ENCODE measurements at regions not wholly inside any gene's neighbourhood (a gene's known extent, or its start where the extent isn't known, plus 50 kb on each side); places are given as distances from the start of the nearest gene placed in this dataset.

- no TSS peak for BruUV-seq (replicated peaks)
- H3K9me3 ChIP-seq (ENCODE audit: low read depth, low read length, poor library complexity, severe bottlenecking), result peaks cover 30% of the 10 kb centered on the region
- H3K4me1 ChIP-seq (ENCODE audit: insufficient read depth, low read length, poor library complexity, severe bottlenecking), result no peaks in the 10 kb centered on the region
- H3K4me3 ChIP-seq (ENCODE audit: low read depth, low read length, poor library complexity, severe bottlenecking), result no peak overlapping the region
- intact Hi-C loops (cut with micrococcal nuclease; ENCODE audit: unreplicated experiment), result no loop called here
- H3K36me3 ChIP-seq (ENCODE audit: insufficient read depth, low read length, poor library complexity, severe bottlenecking), result no peaks in the 10 kb centered on the region
- CTCF ChIA-PET, result no interaction called here
- DNase-seq (ENCODE audit: low spot score), result no peak
- POLR2A ChIA-PET (ENCODE audit: low non-redundant PET), result no interaction called here
- H3K27me3 ChIP-seq (replicated peaks; ENCODE audit: insufficient read depth, low read depth, low read length, poor library complexity), result no peaks in the 10 kb centered on the region
- H3K27ac ChIP-seq (ENCODE audit: low read depth, low read length, poor library complexity, severe bottlenecking), result no peak overlapping the region
- TF ChIP-seq, protein P1, sequence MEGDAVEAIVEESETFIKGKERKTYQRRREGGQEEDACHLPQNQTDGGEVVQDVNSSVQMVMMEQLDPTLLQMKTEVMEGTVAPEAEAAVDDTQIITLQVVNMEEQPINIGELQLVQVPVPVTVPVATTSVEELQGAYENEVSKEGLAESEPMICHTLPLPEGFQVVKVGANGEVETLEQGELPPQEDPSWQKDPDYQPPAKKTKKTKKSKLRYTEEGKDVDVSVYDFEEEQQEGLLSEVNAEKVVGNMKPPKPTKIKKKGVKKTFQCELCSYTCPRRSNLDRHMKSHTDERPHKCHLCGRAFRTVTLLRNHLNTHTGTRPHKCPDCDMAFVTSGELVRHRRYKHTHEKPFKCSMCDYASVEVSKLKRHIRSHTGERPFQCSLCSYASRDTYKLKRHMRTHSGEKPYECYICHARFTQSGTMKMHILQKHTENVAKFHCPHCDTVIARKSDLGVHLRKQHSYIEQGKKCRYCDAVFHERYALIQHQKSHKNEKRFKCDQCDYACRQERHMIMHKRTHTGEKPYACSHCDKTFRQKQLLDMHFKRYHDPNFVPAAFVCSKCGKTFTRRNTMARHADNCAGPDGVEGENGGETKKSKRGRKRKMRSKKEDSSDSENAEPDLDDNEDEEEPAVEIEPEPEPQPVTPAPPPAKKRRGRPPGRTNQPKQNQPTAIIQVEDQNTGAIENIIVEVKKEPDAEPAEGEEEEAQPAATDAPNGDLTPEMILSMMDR (conservative IDR thresholded peaks at IDR 0.05; ENCODE audit: low read depth, low read length), result no peak
- TF ChIP-seq EZH2 (IDR thresholded peaks at IDR 0.05; ENCODE audit: borderline replicate concordance, low read depth, low read length, poor library complexity, severe bottlenecking), result no peak
These were observed 566.6 kb upstream of the ZWINT start for GRCh38 chr10:56927701-56928100.

GRCh38 chr10:56920601-56921261, 559.7 kb upstream of the ZWINT start:
- no peak overlapping the region for H3K27ac ChIP-seq (ENCODE audit: low read depth, low read length, poor library complexity, severe bottlenecking)
- intact Hi-C loops (cut with micrococcal nuclease; ENCODE audit: unreplicated experiment), result no loop called here
- H3K4me3 ChIP-seq (ENCODE audit: low read depth, low read length, poor library complexity, severe bottlenecking), result no peak overlapping the region
- no peaks in the 10 kb centered on the region for H3K36me3 ChIP-seq (ENCODE audit: insufficient read depth, low read length, poor library complexity, severe bottlenecking)
- H3K27me3 ChIP-seq (replicated peaks; ENCODE audit: insufficient read depth, low read depth, low read length, poor library complexity), result no peaks in the 10 kb centered on the region
- H3K9me3 ChIP-seq (ENCODE audit: low read depth, low read length, poor library complexity, severe bottlenecking), result peaks cover 34% of the 10 kb centered on the region
- POLR2A ChIA-PET (ENCODE audit: low non-redundant PET), result no interaction called here
- TF ChIP-seq, protein P1 (conservative IDR thresholded peaks at IDR 0.05; ENCODE audit: low read depth, low read length), result no peak
- H3K4me1 ChIP-seq (ENCODE audit: insufficient read depth, low read length, poor library complexity, severe bottlenecking), result no peaks in the 10 kb centered on the region
- BruUV-seq (replicated peaks), result no TSS peak
- CTCF ChIA-PET, result no interaction called here
- no peak for DNase-seq (ENCODE audit: low spot score)

- ChIA-PET POLR2A (ENCODE audit: low non-redundant PET) (no interaction called here), CTCF (no interaction called here)
- DNase-seq (ENCODE audit: low spot score), result no peak
- Histone ChIP-seq H3K4me1 (ENCODE audit: insufficient read depth, low read length, poor library complexity, severe bottlenecking) (no peaks in the 10 kb centered on the region), H3K9me3 (ENCODE audit: low read depth, low read length, poor library complexity, severe bottlenecking) (peaks cover 10% of the 10 kb centered on the region), H3K27me3 (replicated peaks; ENCODE audit: insufficient read depth, low read depth, low read length, poor library complexity) (no peaks in the 10 kb centered on the region), H3K27ac (ENCODE audit: low read depth, low read length, poor library complexity, severe bottlenecking) (no peak overlapping the region), H3K4me3 (ENCODE audit: low read depth, low read length, poor library complexity, severe bottlenecking) (no peak overlapping the region), H3K36me3 (ENCODE audit: insufficient read depth, low read length, poor library complexity, severe bottlenecking) (no peaks in the 10 kb centered on the region)
- no TSS peak for BruUV-seq (replicated peaks)
- TF ChIP-seq, protein P1 (conservative IDR thresholded peaks at IDR 0.05; ENCODE audit: low read depth, low read length), result no peak
- no peak for TF ChIP-seq EZH2 (IDR thresholded peaks at IDR 0.05; ENCODE audit: borderline replicate concordance, low read depth, low read length, poor library complexity, severe bottlenecking)
- intact Hi-C loops (cut with micrococcal nuclease; ENCODE audit: unreplicated experiment), result no loop called here
These were observed 551.0 kb upstream of the ZWINT start for GRCh38 chr10:56912043-56912442.
